ENCODE measurements at regions not wholly inside any gene's neighbourhood (a gene's known extent, or its start where the extent isn't known, plus 50 kb on each side); places are given as distances from the start of the nearest gene placed in this dataset.

- peak; percentile 1 for DNase-seq
These were observed 53.6 kb upstream of the DYNC1I1 start for GRCh38 chr7:95718577-95719410.

- no peak for DNase-seq
These were observed 55.8 kb upstream of the DYNC1I1 start for GRCh38 chr7:95716357-95717122.

GRCh38 chr7:95715274-95715673 lies 57.1 kb upstream of the DYNC1I1 start:
- DNase-seq, result no peak

GRCh38 chr7:95710711-95711110 lies 61.6 kb upstream of the DYNC1I1 start:
- DNase-seq, result no peak

- no peak for DNase-seq
These were observed 71.4 kb upstream of the DYNC1I1 start for GRCh38 chr7:95700917-95701316.

GRCh38 chr7:95694334-95694733 lies 78.0 kb upstream of the DYNC1I1 start:
- no peak for DNase-seq

- DNase-seq, result no peak
These were observed 78.6 kb upstream of the DYNC1I1 start for GRCh38 chr7:95693551-95694333.

GRCh38 chr7:95691464-95691863 lies 80.9 kb upstream of the DYNC1I1 start:
- DNase-seq, result no peak

- DNase-seq, result peak; percentile 46
These were observed 81.9 kb upstream of the DYNC1I1 start for GRCh38 chr7:95690367-95690947.

GRCh38 chr7:95688931-95689495 lies 83.3 kb upstream of the DYNC1I1 start:
- DNase-seq, result peak; percentile 2

- DNase-seq, result peak; percentile 24
These were observed 84.5 kb upstream of the DYNC1I1 start for GRCh38 chr7:95687759-95688343.

GRCh38 chr7:95686109-95686508 lies 86.2 kb upstream of the DYNC1I1 start:
- DNase-seq, result peak; percentile 3

GRCh38 chr7:95684505-95684904 lies 87.8 kb upstream of the DYNC1I1 start:
- DNase-seq, result no peak

- no peak for DNase-seq
These were observed 87.7 kb upstream of the PDK4 start for GRCh38 chr7:95684037-95684436.

GRCh38 chr7:95682913-95683312 lies 86.6 kb upstream of the PDK4 start:
- no peak for DNase-seq

GRCh38 chr7:95676691-95677090 lies 80.4 kb upstream of the PDK4 start:
- no peak for DNase-seq

GRCh38 chr7:95675632-95676031 lies 79.3 kb upstream of the PDK4 start:
- DNase-seq, result no peak

GRCh38 chr7:95675016-95675415 lies 78.7 kb upstream of the PDK4 start:
- DNase-seq, result no peak

GRCh38 chr7:95674101-95674500 lies 77.8 kb upstream of the PDK4 start:
- DNase-seq, result no peak

GRCh38 chr7:95672434-95672833 lies 76.1 kb upstream of the PDK4 start:
- DNase-seq, result no peak

GRCh38 chr7:95669513-95669912 lies 73.2 kb upstream of the PDK4 start:
- no peak for DNase-seq

- no peak for DNase-seq
These were observed 72.2 kb upstream of the PDK4 start for GRCh38 chr7:95668504-95669018.
